ENCODE measurements at regions not wholly inside any gene's neighbourhood (a gene's known extent, or its start where the extent isn't known, plus 50 kb on each side); places are given as distances from the start of the nearest gene placed in this dataset.

GRCh38 chr13:65414187-65414586 lies 1815.9 kb downstream of the PCDH9 start:
- DNase-seq (ENCODE audit: low spot score in 2 of 2), result no peak
- Histone ChIP-seq H3K36me3 (no peaks in the 10 kb centered on the region), H3K27ac (no peak overlapping the region), H3K4me3 (no peak overlapping the region), H3K9me3 (no peaks in the 10 kb centered on the region), H3K4me1 (no peaks in the 10 kb centered on the region), H3K27me3 (no peaks in the 10 kb centered on the region)
- WGBS, 2 donors, result 89 to 91% methylated on average over 2 of the region's 2 CpGs
- no peak for TF ChIP-seq EP300 (IDR thresholded peaks at IDR 0.05)
- no peak for TF ChIP-seq CTCF (IDR thresholded peaks at IDR 0.05)
- no peak for TF ChIP-seq POLR2A (IDR thresholded peaks at IDR 0.05)

- no peak for DNase-seq (ENCODE audit: low spot score in 2 of 2)
- WGBS, 2 donors, result 37 to 45% methylated on average over 2 of the region's 2 CpGs
- TF ChIP-seq CTCF (IDR thresholded peaks at IDR 0.05) (no peak), EP300 (IDR thresholded peaks at IDR 0.05) (no peak), POLR2A (IDR thresholded peaks at IDR 0.05) (no peak)
- Histone ChIP-seq H3K9me3 (no peaks in the 10 kb centered on the region), H3K36me3 (no peaks in the 10 kb centered on the region), H3K27me3 (no peaks in the 10 kb centered on the region), H3K27ac (no peak overlapping the region), H3K4me3 (no peak overlapping the region), H3K4me1 (no peaks in the 10 kb centered on the region)
Measured at GRCh38 chr13:65411521-65411920, 1818.6 kb downstream of the PCDH9 start.

- no peaks in the 10 kb centered on the region for H3K9me3 ChIP-seq
- H3K36me3 ChIP-seq, result no peaks in the 10 kb centered on the region
- no peaks in the 10 kb centered on the region for H3K4me1 ChIP-seq
- H3K27me3 ChIP-seq, result no peaks in the 10 kb centered on the region
- H3K27ac ChIP-seq, result no peak overlapping the region
- no peak for DNase-seq (ENCODE audit: low spot score in 2 of 2)
- WGBS, 2 donors, result 95 to 96% methylated on average over 3 of the region's 3 CpGs
- TF ChIP-seq CTCF (IDR thresholded peaks at IDR 0.05) (no peak), EP300 (IDR thresholded peaks at IDR 0.05) (no peak), POLR2A (IDR thresholded peaks at IDR 0.05) (no peak)
- H3K4me3 ChIP-seq, result no peak overlapping the region
Measured at GRCh38 chr13:65410791-65411190, 1819.3 kb downstream of the PCDH9 start.

- no peaks in the 10 kb centered on the region for H3K27me3 ChIP-seq
- no peak overlapping the region for H3K27ac ChIP-seq
- no peaks in the 10 kb centered on the region for H3K4me1 ChIP-seq
- no peak for DNase-seq (ENCODE audit: low spot score in 2 of 2)
- TF ChIP-seq EP300 (IDR thresholded peaks at IDR 0.05) (no peak), POLR2A (IDR thresholded peaks at IDR 0.05) (no peak), CTCF (IDR thresholded peaks at IDR 0.05) (no peak)
- no peak overlapping the region for H3K4me3 ChIP-seq
- H3K36me3 ChIP-seq, result no peaks in the 10 kb centered on the region
- H3K9me3 ChIP-seq, result no peaks in the 10 kb centered on the region
Measured at GRCh38 chr13:65401315-65401714, 1828.8 kb downstream of the PCDH9 start.

GRCh38 chr13:65400702-65401101 lies 1829.4 kb downstream of the PCDH9 start:
- WGBS, 2 donors, result 86 to 87% methylated on average over 2 of the region's 2 CpGs
- no peak overlapping the region for H3K4me3 ChIP-seq
- H3K9me3 ChIP-seq, result no peaks in the 10 kb centered on the region
- no peaks in the 10 kb centered on the region for H3K36me3 ChIP-seq
- no peak for TF ChIP-seq CTCF (IDR thresholded peaks at IDR 0.05)
- no peak for TF ChIP-seq EP300 (IDR thresholded peaks at IDR 0.05)
- no peak for TF ChIP-seq POLR2A (IDR thresholded peaks at IDR 0.05)
- H3K4me1 ChIP-seq, result no peaks in the 10 kb centered on the region
- H3K27me3 ChIP-seq, result no peaks in the 10 kb centered on the region
- no peak overlapping the region for H3K27ac ChIP-seq
- no peak for DNase-seq (ENCODE audit: low spot score in 2 of 2)
